ENCODE measurements at regions not wholly inside any gene's neighbourhood (a gene's known extent, or its start where the extent isn't known, plus 50 kb on each side); places are given as distances from the start of the nearest gene placed in this dataset.
"Not testable (repeated sequence)": the region's sequence is repeated elsewhere in the genome, so short reads cannot be mapped to it uniquely, and the experiment has no call there.

DNA sequence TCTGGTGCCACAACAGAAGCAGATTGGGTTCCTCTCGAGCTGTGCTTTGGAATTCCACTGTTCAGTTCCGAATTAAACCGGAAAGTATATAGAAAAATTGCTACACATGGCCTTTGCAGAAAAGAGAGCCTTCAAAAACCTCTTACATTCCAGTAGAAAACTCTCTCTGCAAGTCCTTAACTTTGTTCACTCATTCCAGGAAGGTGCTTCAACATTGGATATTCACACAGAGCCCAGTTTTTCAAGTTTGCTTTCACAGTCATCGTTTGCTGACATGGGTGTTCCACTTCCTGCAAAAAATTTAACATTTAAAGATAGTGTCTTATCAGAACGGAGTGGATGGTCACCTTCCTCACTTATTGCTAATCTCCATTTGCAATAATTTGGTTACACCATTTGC, 93.7 kb downstream of the PPIAL4C start:
- H3K4me1 Mint-ChIP-seq, H3K4me3 Mint-ChIP-seq, ATAC-seq, DNase-seq, H3K27ac Mint-ChIP-seq, H3K27me3 Mint-ChIP-seq, H3K9me3 Mint-ChIP-seq: not testable (repeated sequence)

DNA sequence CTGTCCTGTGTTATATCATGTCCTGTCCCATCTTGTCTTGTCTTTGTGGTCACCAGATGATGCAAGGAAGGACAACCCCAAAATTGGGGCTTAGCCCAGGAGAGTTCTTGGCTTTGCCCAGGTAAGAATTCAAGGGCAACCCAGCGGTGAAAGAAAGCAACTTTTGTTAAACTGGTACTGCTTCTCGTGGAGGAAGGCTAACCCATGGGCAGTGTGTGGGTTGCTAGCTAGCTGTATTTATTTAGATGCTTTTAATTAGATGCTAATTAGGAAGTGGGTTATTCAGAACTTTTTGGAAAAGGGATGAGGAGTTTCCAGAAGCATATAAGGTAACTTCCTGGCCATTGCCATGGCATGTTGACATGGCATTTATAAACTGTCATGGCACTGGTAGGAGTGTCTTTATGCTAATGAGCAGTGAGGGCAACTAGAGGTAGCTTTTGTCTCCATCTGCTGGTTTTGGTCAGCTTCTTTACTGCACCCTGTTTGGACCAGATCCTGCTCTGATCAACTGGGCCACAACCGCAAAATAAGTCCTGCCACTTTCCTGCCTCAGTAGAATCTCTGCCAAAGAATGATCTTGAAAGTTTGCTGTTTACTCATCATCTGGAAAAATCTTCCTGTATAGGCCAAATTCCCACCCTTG, 95.8 kb upstream of the FCGR1A start:
- not testable (repeated sequence) for H3K4me3 Mint-ChIP-seq, H3K27ac Mint-ChIP-seq, H3K27me3 Mint-ChIP-seq, H3K4me1 Mint-ChIP-seq, DNase-seq, H3K9me3 Mint-ChIP-seq
- peak; percentile 99 for ATAC-seq

DNA sequence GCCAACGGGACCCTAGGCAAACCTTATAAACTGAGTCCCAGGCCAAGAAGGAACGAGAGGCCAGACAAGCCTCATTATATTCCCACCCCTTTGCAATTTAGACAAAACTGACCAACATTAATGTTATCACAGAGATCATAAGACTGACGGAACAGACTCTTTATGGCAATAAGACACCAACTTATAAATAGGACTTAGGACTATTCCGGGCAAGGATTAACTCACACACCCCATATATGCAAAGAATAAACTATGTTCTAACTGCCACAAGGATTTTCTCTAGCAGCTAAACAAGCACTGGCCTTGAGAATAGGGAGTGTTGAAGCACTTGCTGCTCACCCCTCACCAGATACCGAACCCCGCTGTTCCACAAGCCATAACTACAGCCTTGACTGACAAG, 91.1 kb upstream of the FCGR1A start:
- not testable (repeated sequence) for H3K4me3 Mint-ChIP-seq, DNase-seq, H3K9me3 Mint-ChIP-seq, ATAC-seq, H3K27ac Mint-ChIP-seq, H3K27me3 Mint-ChIP-seq
- H3K4me1 Mint-ChIP-seq: peaks cover 17% of the 10 kb centered on the region

DNA sequence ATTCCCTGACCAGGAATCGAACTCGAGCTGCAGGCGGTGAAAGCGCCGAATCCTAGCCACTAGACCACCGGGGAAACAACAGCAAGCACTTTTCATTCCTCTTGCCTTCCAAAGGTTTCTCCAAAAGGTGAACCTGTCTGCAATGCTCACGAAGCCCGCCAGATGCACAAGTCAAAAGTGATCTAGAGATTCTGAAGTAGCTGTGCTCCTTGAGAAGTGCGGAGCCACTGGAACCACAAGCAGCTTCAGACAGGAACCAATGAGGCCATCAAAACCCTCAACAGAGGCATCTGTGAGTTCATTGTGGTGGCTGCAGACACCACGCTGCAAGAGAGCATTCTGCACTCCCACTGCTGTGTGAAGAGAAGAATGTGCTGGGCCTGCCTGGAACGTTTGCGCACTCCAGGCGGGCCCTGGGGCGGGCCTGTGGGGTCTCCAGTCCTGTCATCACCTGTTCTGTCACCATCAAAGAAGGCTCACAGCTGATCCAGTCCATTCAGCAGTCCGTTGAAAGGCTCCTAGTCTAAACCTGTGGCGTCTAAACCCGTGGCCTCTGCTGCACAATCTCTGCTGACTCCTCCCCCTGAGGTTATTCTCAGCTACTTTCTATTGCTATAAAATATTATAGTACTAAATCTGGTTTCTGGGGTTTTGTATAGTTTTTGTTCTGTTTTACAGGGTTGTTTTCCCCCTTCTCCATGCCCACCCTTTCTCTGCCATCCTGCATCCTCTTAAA, 89.5 kb upstream of the FCGR1A start:
- H3K4me3 Mint-ChIP-seq: peak overlapping the region in 1 of 2 donors; percentile 52
- H3K4me1 Mint-ChIP-seq: peaks cover 17% of the 10 kb centered on the region
- peak; percentile 97 for ATAC-seq

DNA sequence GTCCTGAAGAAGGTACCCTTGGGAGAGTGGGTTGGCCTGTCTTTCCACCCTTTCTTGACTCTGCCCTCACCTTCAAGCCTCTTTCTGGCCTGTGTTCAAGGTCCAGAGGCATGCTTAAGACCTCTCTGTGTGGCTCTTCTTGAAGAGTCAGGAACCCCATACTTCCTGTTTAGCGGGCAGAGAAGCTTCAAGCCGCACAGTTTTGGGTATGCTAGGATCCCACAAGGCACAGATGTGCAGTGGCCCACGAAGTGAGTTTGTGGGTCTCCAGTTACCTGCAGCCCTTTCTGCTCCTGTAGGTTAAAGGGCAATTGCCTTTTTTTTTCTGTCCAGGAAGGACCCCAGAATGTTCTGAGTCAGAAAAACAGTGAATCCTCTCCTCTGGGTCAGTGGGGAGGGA, 87.4 kb upstream of the FCGR1A start:
- H3K4me1 Mint-ChIP-seq: peaks cover 17% of the 10 kb centered on the region
- ATAC-seq, DNase-seq, H3K4me3 Mint-ChIP-seq, H3K27me3 Mint-ChIP-seq, H3K9me3 Mint-ChIP-seq: not testable (repeated sequence)
- peak overlapping the region in 1 of 2 donors; percentile 54 for H3K27ac Mint-ChIP-seq

More for the DNA sequence above, 89.5 kb upstream of the FCGR1A start:
- H3K27ac Mint-ChIP-seq, H3K27me3 Mint-ChIP-seq, H3K9me3 Mint-ChIP-seq: not testable (repeated sequence)
- DNase-seq: peak; percentile 36 to 57

DNA sequence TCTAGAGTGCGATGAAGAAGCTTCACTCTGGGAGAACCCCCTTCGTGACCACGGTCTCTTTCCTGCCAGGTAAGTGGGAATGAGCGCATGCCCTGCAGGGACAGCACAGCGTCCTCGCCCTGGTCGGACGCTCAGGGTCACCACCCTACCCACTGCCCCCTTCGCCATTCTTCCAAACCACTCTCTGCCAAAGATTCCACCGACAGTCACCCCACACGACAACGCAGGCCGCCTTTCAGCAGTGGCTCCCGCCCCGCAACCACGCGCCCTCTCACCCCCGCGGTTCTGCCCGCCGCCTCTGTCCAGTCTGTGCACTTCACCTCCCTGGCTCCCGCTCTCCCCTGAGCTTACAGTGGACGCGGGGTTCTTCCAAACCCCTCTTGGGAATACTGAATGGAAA, 82.3 kb upstream of the FCGR1A start:
- H3K27ac Mint-ChIP-seq, DNase-seq, ATAC-seq, H3K4me1 Mint-ChIP-seq, H3K9me3 Mint-ChIP-seq, H3K27me3 Mint-ChIP-seq: not testable (repeated sequence)
- peak overlapping the region in 1 of 2 donors; percentile 59 for H3K4me3 Mint-ChIP-seq

DNA sequence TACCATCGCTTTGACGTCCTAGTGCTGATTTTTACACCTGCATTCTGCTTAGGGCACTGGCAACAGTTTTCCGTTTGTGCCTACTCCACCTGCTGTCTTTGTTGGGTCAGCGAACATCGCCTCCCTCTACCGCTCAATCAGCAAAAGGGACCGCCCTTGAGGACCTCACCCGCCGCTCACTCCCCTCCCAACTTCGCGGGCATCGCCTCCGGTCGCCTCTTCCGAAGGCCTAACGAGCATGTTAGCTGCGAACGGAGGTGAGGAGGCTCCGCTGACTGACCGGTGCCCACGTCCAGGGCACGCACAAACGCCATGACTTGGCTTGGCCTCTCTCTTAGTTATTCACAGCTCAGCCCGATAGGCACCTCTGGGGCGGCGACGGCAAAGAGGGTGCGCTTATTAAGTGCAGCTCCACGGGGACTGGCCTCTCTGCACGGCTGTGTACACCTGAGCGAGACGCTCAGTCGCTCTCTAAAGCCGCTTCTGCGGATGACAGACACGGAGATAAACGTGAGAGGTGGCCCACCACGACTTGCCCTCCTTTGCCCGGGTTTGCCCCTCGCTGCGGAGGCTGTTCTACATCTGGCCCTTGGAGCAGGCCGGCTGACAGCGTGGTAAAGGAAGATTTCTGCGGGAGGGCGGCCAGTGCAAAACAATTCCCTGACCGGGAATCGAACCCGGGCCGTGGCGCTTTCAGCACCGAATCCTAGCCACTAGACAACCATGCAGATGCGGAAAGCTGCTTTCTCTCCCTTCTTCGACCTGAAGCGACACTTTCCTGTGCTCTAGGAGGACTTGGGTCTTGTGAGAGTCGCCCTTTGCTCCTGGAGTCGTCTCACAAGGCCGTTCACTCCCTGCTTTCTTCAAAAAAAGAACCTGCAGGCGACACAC, 81.6 kb upstream of the FCGR1A start:
- DNase-seq, H3K4me1 Mint-ChIP-seq, H3K4me3 Mint-ChIP-seq, H3K27me3 Mint-ChIP-seq, H3K27ac Mint-ChIP-seq, H3K9me3 Mint-ChIP-seq: not testable (repeated sequence)
- peak; percentile 90 for ATAC-seq

DNA sequence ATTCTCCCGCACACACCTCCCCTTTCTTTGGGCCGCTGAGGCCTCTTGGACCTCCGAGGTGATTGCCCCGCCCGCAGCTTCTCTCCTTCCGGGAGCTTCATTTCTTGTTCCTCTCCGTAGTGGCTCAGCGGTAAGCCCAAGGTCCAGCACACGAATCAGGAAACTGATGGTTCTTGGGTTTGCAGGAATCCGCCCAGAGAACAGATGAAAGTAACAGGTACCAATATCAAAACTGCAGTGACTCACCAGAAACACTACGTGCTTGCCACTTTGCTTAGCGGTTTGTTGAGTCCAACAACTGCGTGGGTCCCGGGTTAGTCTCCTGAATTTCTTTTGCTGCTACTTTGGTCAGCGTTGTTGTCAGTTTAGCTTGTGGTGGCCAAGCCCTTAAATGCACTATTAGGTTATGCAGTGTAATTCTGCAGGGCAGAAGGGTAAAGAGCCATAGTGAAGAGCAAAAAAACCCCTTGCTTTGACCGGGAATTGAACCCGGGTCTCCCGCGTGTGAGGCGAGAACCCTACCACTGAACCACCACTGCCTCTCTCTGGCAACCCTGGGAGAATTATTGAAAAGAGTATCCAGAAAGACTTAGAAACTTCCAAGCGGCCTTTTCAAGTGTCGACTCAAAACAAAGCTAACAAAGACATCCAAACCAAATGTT, 74.2 kb upstream of the FCGR1A start:
- ATAC-seq: peak; percentile 96
- H3K9me3 Mint-ChIP-seq: not testable (repeated sequence)
- H3K4me3 Mint-ChIP-seq: peak overlapping the region; percentile 53 to 91

DNA sequence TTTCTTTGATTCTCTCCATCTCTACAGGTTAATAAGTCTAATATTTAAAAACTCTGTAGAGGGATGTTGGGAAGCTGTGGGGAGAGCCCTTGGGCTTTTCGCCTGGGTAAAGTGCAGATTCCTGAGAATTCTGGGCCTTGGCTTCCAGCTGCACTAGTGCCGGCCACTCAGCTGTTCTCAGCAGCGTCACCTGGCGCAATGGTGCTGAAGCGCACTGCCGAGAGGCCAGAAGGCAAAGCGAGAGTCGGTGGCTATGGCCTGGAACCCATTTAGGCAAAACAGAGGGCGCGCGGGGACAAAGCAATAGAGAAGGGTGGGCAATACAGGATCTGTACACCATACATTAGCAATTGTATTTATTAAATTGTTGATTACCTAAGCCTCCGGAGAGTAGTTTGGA, 70.8 kb upstream of the FCGR1A start:
- H3K4me1 Mint-ChIP-seq, H3K4me3 Mint-ChIP-seq, H3K27ac Mint-ChIP-seq, DNase-seq, H3K27me3 Mint-ChIP-seq, ATAC-seq, H3K9me3 Mint-ChIP-seq: not testable (repeated sequence)

More for the DNA sequence above, 74.2 kb upstream of the FCGR1A start:
- peak; percentile 80 to 81 for DNase-seq
- H3K27me3 Mint-ChIP-seq, H3K4me1 Mint-ChIP-seq: not testable (repeated sequence)
- H3K27ac Mint-ChIP-seq: peak overlapping the region; percentile 98 to 100

DNA sequence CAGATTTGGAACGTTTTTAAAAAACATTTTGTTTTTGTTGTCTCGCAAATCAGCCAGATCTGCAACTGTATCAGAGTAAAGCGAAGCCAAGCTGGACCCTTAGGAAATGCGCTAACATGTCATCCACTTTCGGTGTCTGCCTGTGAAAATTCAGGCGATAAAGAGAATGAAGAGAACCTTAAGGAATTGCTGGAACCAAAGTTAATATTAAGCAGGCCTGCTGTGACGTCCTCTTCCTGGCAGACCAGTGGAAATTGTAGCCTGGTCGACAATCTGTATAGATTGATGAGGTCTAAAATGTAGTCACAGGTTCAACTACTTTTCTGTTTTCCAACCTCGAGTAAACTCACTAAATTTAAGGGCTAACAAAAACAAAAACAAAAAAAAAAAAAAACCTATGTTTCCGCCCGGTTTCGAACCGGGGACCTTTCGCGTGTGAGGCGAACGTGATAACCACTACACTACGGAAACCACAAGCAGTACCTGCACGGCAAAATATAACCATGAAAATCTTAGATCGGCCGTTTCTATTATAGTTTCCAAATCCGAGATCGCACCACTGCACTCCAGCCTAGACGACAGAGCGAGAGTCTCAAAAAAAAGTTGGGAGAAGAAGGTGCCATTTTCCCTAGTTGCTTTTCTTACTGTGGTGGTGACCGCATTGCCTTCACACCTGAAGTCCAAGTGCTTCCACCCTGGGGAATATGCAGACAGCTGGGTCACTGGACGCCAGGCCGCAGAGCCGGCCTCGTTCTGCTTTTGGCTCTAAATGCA, 70.2 kb upstream of the FCGR1A start:
- H3K9me3 Mint-ChIP-seq, ATAC-seq, H3K27me3 Mint-ChIP-seq, H3K4me1 Mint-ChIP-seq: not testable (repeated sequence)
- DNase-seq: peak; percentile 41 to 46
- Mint-ChIP-seq H3K4me3 (peak overlapping the region; percentile 15 to 18), H3K27ac (peak overlapping the region; percentile 89 to 99)

DNA sequence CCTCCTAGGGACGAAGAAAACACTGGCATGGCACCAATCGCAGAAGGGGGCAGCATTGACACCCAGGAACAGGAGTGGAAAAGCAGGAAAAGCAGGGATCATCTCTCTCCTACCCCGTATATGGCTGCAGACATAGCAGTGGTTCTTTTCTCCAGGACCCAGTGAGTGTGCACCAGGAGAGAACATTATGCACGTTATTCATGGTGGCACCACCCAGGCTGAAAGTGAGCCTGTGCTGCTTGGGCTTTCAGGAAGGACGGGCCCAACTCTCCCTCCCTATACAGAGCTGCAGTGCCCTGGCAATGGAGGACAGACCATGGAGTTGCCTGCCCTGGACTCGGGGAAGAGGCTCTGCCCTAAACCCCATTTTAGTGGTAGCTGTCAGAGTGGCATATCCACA, 69.0 kb upstream of the FCGR1A start:
- not testable (repeated sequence) for H3K4me3 Mint-ChIP-seq, H3K27me3 Mint-ChIP-seq, ATAC-seq, H3K9me3 Mint-ChIP-seq, DNase-seq, H3K27ac Mint-ChIP-seq, H3K4me1 Mint-ChIP-seq

DNA sequence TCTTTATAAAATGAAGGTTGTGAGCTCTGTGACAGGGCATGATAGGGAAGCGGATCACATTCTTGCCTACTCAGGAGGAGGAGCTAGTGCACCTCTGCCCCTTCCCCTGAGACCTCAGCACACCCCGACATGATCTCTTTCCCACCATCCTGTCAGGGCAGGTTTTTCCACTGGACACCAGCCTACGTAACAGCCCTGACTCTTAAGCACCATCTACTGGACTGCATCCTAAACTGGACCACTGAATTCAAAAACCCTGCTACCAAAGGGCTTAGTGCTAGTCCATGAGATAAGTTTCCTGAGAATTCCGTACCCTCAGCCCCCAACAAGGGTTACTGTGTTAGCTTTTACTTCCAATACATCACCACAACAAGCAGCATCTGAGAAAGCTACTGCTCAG, 68.5 kb upstream of the FCGR1A start:
- ATAC-seq, H3K9me3 Mint-ChIP-seq, H3K27ac Mint-ChIP-seq, H3K4me3 Mint-ChIP-seq, H3K4me1 Mint-ChIP-seq, DNase-seq, H3K27me3 Mint-ChIP-seq: not testable (repeated sequence)

DNA sequence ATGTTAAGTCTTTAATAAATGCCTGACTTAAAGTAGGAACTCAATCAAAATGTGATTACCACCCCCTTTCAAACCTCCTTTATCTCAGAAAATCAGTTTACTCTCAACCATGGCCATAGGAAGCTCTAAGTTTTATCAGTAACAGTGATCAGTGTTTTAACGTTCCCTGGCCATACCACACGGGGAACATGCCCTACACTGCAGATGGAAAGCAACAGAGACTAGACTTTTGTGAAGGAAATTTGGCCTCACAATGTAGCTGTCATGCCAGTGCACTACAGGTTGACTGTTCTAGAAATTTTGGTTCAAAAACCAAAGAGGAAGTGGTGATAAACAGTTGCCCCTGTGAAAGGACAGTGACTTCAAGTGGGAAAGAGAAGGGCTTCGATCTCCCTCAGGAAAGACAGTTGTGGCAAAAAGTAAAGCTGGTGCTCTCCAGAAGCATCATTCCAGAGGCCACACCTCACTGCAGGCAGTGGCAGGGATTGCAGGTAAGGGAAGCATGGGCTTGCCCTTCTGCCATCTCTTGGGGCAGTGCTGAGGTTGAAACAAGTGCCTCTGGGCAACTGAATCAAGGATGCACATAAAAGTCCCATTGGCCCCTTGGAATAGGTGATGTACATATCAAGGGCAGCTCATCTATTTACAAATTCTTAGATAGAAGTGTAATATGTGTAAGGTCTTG, 57.7 kb upstream of the FCGR1A start:
- not testable (repeated sequence) for H3K4me1 Mint-ChIP-seq, DNase-seq, H3K27me3 Mint-ChIP-seq, H3K9me3 Mint-ChIP-seq, H3K4me3 Mint-ChIP-seq, ATAC-seq, H3K27ac Mint-ChIP-seq

DNA sequence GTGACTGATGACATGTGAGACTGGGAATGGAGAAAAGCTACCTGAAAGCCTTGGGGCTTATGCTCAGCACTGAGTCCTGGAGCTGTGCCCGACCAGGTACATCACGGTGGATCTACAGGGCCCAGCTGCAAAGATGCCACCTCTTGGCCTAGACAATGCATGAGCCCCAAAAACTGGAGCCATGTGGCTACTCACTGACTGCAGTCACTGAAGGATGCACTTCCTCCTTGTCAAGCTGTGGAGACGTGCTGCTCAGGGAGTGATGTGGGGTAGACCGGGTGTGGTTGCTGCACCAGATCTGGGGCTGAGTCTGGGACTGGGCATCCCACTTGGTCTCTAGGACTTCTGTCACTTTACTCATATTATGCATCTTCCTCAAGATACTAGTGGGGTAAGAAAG, 55.8 kb upstream of the FCGR1A start:
- H3K4me3 Mint-ChIP-seq, H3K4me1 Mint-ChIP-seq, ATAC-seq, H3K27ac Mint-ChIP-seq, H3K9me3 Mint-ChIP-seq, H3K27me3 Mint-ChIP-seq, DNase-seq: not testable (repeated sequence)
